Testis (tissue), 2 donors: ENCODE measurements at regions not wholly inside any gene's neighbourhood (a gene's known extent, or its start where the extent isn't known, plus 50 kb on each side); places are given as distances from the start of the nearest gene placed in this dataset.

Source experiments
- CTCF ChIP-seq, 3 experiments: fragments of 450-650 bp in 2 of 3; fragments of 200-600 bp in 1 of 3; sonication (generic) in 1 of 3; IDR thresholded peaks; one replicate each; pipeline ENCODE4 v1.5.1; 2016 to 2019; ENCODE audit warnings: antibody characterized with exemption in 3 of 3, mild to moderate bottlenecking in 2 of 3, moderate library complexity in 1 of 3
- POLR2A ChIP-seq: fragments of 450-650 bp; IDR thresholded peaks from one replicate; pipeline ENCODE4 v1.6.1; 2017; ENCODE audit warnings: antibody characterized with exemption, mild to moderate bottlenecking, moderate library complexity

GRCh38 chr3:150335631-150336030 is 72.5 kb upstream of the TSC22D2 start:
- TF ChIP-seq CTCF (IDR thresholded peaks at IDR 0.05), result no peak
- TF ChIP-seq POLR2A, result no peak
